Stimulated activated CD4-positive, alpha-beta T cell treated with anti-CD3 and anti-CD28 coated beads, Interleukin-1b, Interleukin-23, amount 100 ng/mL, for 24 hours (primary cell): ENCODE measurements at regions not wholly inside any gene's neighbourhood (a gene's known extent, or its start where the extent isn't known, plus 50 kb on each side); places are given as distances from the start of the nearest gene placed in this dataset.
"Not testable (repeated sequence)": the region's sequence is repeated elsewhere in the genome, so short reads cannot be mapped to it uniquely, and the experiment has no call there.

Experiments
- DNase-seq, 4 experiments: peaks; one replicate each; pipeline ENCODE4 v3.0.0-alpha.2; 2020; ENCODE audit warnings: low read depth in 4 of 4, low spot score in 1 of 4

- no peak for DNase-seq
These were observed 839.4 kb upstream of the ADAMTS5 start for GRCh38 chr21:27806281-27806680.

GRCh38 chr21:27805696-27806095, 838.8 kb upstream of the ADAMTS5 start:
- DNase-seq: no peak

- DNase-seq: no peak
These were observed 837.6 kb upstream of the ADAMTS5 start for GRCh38 chr21:27804515-27804914.

- DNase-seq: no peak
These were observed 836.7 kb upstream of the ADAMTS5 start for GRCh38 chr21:27803571-27803970.

GRCh38 chr21:27802816-27803475, 836.1 kb upstream of the ADAMTS5 start:
- DNase-seq: peak in 1 of 4 experiments; percentile 1

- no peak for DNase-seq
These were observed 833.0 kb upstream of the ADAMTS5 start for GRCh38 chr21:27799861-27800260.

GRCh38 chr21:27796106-27796505, 829.2 kb upstream of the ADAMTS5 start:
- no peak for DNase-seq

- DNase-seq: no peak
These were observed 828.5 kb upstream of the ADAMTS5 start for GRCh38 chr21:27795418-27795817.

- no peak for DNase-seq
These were observed 827.0 kb upstream of the ADAMTS5 start for GRCh38 chr21:27793901-27794300.

GRCh38 chr21:27787046-27787445, 820.2 kb upstream of the ADAMTS5 start:
- DNase-seq: no peak

- DNase-seq: no peak
These were observed 812.7 kb upstream of the ADAMTS5 start for GRCh38 chr21:27779606-27780005.

- no peak for DNase-seq
These were observed 810.2 kb upstream of the ADAMTS5 start for GRCh38 chr21:27776925-27777553.

- DNase-seq: no peak
These were observed 805.9 kb upstream of the ADAMTS5 start for GRCh38 chr21:27772816-27773215.

- no peak for DNase-seq
These were observed 805.1 kb upstream of the ADAMTS5 start for GRCh38 chr21:27771938-27772483.

- no peak for DNase-seq
These were observed 802.9 kb upstream of the ADAMTS5 start for GRCh38 chr21:27769763-27770162.

- not testable (repeated sequence) for DNase-seq
These were observed 801.3 kb upstream of the ADAMTS5 start for GRCh38 chr21:27768046-27768637.

GRCh38 chr21:27764056-27764455, 797.2 kb upstream of the ADAMTS5 start:
- no peak for DNase-seq

GRCh38 chr21:27761623-27762022, 794.7 kb upstream of the ADAMTS5 start:
- DNase-seq: no peak

- DNase-seq: no peak
These were observed 792.9 kb upstream of the ADAMTS5 start for GRCh38 chr21:27759820-27760219.

GRCh38 chr21:27759091-27759659, 792.3 kb upstream of the ADAMTS5 start:
- DNase-seq: no peak

- DNase-seq: no peak
These were observed 789.3 kb upstream of the ADAMTS5 start for GRCh38 chr21:27756191-27756590.

GRCh38 chr21:27743971-27744564, 777.2 kb upstream of the ADAMTS5 start:
- no peak for DNase-seq
